HEK293 (cell line): ENCODE measurements at regions not wholly inside any gene's neighbourhood (a gene's known extent, or its start where the extent isn't known, plus 50 kb on each side); places are given as distances from the start of the nearest gene placed in this dataset.

Experiments
- CTCF ChIA-PET: fragments of 350-600 bp; formaldehyde crosslinking; extraction: SDS; loops from one replicate; lab custom pipeline; 2021; ENCODE audit warnings: antibody characterized with exemption; lab: Yijun Ruan, JAX
- POLR2A ChIA-PET: fragments of 300-600 bp; formaldehyde crosslinking; extraction: SDS; loops from one replicate; lab custom pipeline; 2020; ENCODE audit warnings: antibody characterized with exemption, inconsistent platforms; lab: Yijun Ruan, JAX
- H3K27ac ChIP-seq: fragments of 200-500 bp; sonication (Bioruptor generic); 2 replicates; pipeline ENCODE4 v1.5.1; 2014; ENCODE audit warnings: low read depth, low read length, control low read depth, inconsistent platforms; ENCODE audit errors: extremely low read depth
- H3K36me3 ChIP-seq, 2 experiments: fragments of 200-500 bp in 1 of 2; sonication (Bioruptor generic) in 1 of 2; 1 replicate in 1 of 2; 2 replicates in 1 of 2; pipeline ENCODE4 v1.5.1; 2014 to 2017; ENCODE audit warnings: inconsistent platforms in 2 of 2, low read length in 2 of 2; ENCODE audit not compliant: control insufficient read depth in 2 of 2, insufficient read depth in 1 of 2
- H3K4me1 ChIP-seq: fragments of 200-500 bp; sonication (Bioruptor generic); 2 replicates; pipeline ENCODE4 v1.5.1; 2014; ENCODE audit warnings: mild to moderate bottlenecking, low read length, inconsistent platforms; ENCODE audit not compliant: control insufficient read depth, insufficient read depth
- H3K4me3 ChIP-seq: 2 replicates; pipeline ENCODE4 v1.5.1; 2011; ENCODE audit warnings: low read depth, mild to moderate bottlenecking, control low read depth, low read length, moderate library complexity
- H3K9me3 ChIP-seq: fragments of 200-500 bp; sonication (Bioruptor generic); 2 replicates; pipeline ENCODE4 v1.5.1; 2014; ENCODE audit warnings: low read depth, low read length, inconsistent platforms; ENCODE audit not compliant: control insufficient read depth, insufficient read depth
- CTCF ChIP-seq: fragments of 450-650 bp; formaldehyde crosslinking; IDR thresholded peaks from 2 replicates; pipeline ENCODE4 v1.5.1; 2016; ENCODE audit warnings: missing biosample characterization, missing genetic modification characterization
- REPIN1 ChIP-seq: fragments of 450-650 bp; formaldehyde crosslinking; IDR thresholded peaks from 2 replicates; pipeline ENCODE4 v1.5.1; 2017; ENCODE audit warnings: missing biosample characterization, missing genetic modification characterization, low read depth
- ZBTB1 ChIP-seq: fragments of 450-650 bp; formaldehyde crosslinking; IDR thresholded peaks from 2 replicates; pipeline ENCODE4 v1.5.1; 2016; ENCODE audit warnings: missing biosample characterization, missing genetic modification characterization
- ZBTB10 ChIP-seq: fragments of 450-650 bp; formaldehyde crosslinking; IDR thresholded peaks from 2 replicates; pipeline ENCODE4 v1.5.1; 2016; ENCODE audit warnings: missing biosample characterization, missing genetic modification characterization
- ZBTB48 ChIP-seq: fragments of 450-650 bp; formaldehyde crosslinking; IDR thresholded peaks from 2 replicates; pipeline ENCODE4 v1.5.1; 2016; ENCODE audit warnings: missing biosample characterization, missing genetic modification characterization
- ZBTB49 ChIP-seq: fragments of 450-650 bp; formaldehyde crosslinking; IDR thresholded peaks from 2 replicates; pipeline ENCODE4 v1.5.1; 2016; ENCODE audit warnings: missing biosample characterization, missing genetic modification characterization, low read depth
- ZFP37 ChIP-seq: fragments of 450-650 bp; formaldehyde crosslinking; IDR thresholded peaks from 2 replicates; pipeline ENCODE4 v1.5.1; 2016; ENCODE audit warnings: missing biosample characterization, missing genetic modification characterization
- ZNF211 ChIP-seq: fragments of 450-650 bp; formaldehyde crosslinking; IDR thresholded peaks from 2 replicates; pipeline ENCODE4 v1.5.1; 2016; ENCODE audit warnings: low read depth, missing biosample characterization, missing genetic modification characterization
- ZNF416 ChIP-seq: fragments of 450-650 bp; formaldehyde crosslinking; IDR thresholded peaks from 2 replicates; pipeline ENCODE4 v1.5.1; 2016; ENCODE audit warnings: missing biosample characterization, missing genetic modification characterization
- ZNF549 ChIP-seq: fragments of 450-650 bp; IDR thresholded peaks from 2 replicates; pipeline ENCODE4 v1.5.1; 2018; ENCODE audit warnings: missing biosample characterization, missing genetic modification characterization, mild to moderate bottlenecking, inconsistent platforms, moderate library complexity
- ZNF704 ChIP-seq: fragments of 450-650 bp; formaldehyde crosslinking; IDR thresholded peaks from 2 replicates; pipeline ENCODE4 v1.5.1; 2016; ENCODE audit warnings: missing biosample characterization, missing genetic modification characterization
- ZNF76 ChIP-seq: fragments of 450-650 bp; formaldehyde crosslinking; IDR thresholded peaks from 2 replicates; pipeline ENCODE4; 2016; ENCODE audit warnings: low read depth, missing biosample characterization, missing genetic modification characterization, borderline replicate concordance
- ZNF777 ChIP-seq: fragments of 450-650 bp; formaldehyde crosslinking; IDR thresholded peaks from 2 replicates; pipeline ENCODE4 v1.5.1; 2017; ENCODE audit warnings: missing biosample characterization, missing genetic modification characterization, borderline replicate concordance
- TF ChIP-seq, protein P1 (sequence below): fragments of 450-650 bp; formaldehyde crosslinking; IDR thresholded peaks from 2 replicates; pipeline ENCODE4 v1.5.1; 2016; ENCODE audit warnings: missing biosample characterization, missing genetic modification characterization
- TF ChIP-seq, protein P2 (sequence below): fragments of 450-650 bp; formaldehyde crosslinking; optimal IDR thresholded peaks from 2 replicates; pipeline ENCODE3; 2016; ENCODE audit warnings: missing biosample characterization, mild to moderate bottlenecking, missing genetic modification characterization
- TF ChIP-seq, protein P3 (sequence below): fragments of 450-650 bp; formaldehyde crosslinking; IDR thresholded peaks from 2 replicates; pipeline ENCODE4 v1.5.1; 2016; ENCODE audit warnings: missing biosample characterization, missing genetic modification characterization
- TF ChIP-seq, protein P4 (sequence below): fragments of 450-650 bp; formaldehyde crosslinking; IDR thresholded peaks from 2 replicates; pipeline ENCODE4 v1.5.1; 2017; ENCODE audit warnings: missing biosample characterization, missing genetic modification characterization

DNA sequence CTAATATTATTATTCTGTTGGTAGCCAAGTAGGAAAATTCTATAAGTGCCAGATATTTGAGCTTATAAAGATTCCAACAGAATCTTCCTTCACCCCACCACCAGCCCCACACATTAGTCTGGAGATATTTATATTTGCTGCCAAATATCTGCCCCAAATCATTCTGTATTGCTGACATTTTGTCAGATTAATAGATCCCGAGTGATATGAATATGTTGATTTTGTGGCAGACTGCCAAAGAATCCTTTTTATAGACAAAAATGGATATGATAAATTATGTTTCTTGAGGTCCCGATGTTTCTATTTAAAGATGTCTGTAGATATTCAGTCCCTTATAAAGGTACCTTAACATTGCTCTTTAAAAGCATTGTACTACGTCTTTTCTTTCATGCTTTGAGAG, 162.2 kb upstream of the KCNJ16 start:
- Histone ChIP-seq H3K27ac (no peak overlapping the region), H3K4me3 (no peak overlapping the region), H3K9me3 (no peaks in the 10 kb centered on the region), H3K4me1 (peaks cover 7% of the 10 kb centered on the region), H3K36me3 (no peaks in the 10 kb centered on the region)
- TF ChIP-seq, protein P1, sequence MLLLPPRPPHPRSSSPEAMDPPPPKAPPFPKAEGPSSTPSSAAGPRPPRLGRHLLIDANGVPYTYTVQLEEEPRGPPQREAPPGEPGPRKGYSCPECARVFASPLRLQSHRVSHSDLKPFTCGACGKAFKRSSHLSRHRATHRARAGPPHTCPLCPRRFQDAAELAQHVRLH (tag by site-specific recombination): no peak
- TF ChIP-seq ZFP37 (tag by site-specific recombination) (no peak), REPIN1 (tag by site-specific recombination) (no peak), ZNF704 (no peak), ZBTB10 (tag by site-specific recombination) (no peak), ZBTB49 (tag by site-specific recombination) (no peak), ZNF416 (tag by site-specific recombination) (no peak), ZNF211 (no peak), ZNF76 (tag by site-specific recombination) (no peak), ZBTB1 (tag by site-specific recombination) (no peak), CTCF (no peak), ZNF549 (tag by site-specific recombination) (no peak), ZBTB48 (no peak), ZNF777 (no peak)
- TF ChIP-seq, protein P2, sequence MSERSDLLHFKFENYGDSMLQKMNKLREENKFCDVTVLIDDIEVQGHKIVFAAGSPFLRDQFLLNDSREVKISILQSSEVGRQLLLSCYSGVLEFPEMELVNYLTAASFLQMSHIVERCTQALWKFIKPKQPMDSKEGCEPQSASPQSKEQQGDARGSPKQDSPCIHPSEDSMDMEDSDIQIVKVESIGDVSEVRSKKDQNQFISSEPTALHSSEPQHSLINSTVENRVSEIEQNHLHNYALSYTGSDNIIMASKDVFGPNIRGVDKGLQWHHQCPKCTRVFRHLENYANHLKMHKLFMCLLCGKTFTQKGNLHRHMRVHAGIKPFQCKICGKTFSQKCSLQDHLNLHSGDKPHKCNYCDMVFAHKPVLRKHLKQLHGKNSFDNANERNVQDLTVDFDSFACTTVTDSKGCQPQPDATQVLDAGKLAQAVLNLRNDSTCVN (tag by site-specific recombination): no peak
- TF ChIP-seq, protein P3, sequence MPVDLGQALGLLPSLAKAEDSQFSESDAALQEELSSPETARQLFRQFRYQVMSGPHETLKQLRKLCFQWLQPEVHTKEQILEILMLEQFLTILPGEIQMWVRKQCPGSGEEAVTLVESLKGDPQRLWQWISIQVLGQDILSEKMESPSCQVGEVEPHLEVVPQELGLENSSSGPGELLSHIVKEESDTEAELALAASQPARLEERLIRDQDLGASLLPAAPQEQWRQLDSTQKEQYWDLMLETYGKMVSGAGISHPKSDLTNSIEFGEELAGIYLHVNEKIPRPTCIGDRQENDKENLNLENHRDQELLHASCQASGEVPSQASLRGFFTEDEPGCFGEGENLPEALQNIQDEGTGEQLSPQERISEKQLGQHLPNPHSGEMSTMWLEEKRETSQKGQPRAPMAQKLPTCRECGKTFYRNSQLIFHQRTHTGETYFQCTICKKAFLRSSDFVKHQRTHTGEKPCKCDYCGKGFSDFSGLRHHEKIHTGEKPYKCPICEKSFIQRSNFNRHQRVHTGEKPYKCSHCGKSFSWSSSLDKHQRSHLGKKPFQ (tag by site-specific recombination): no peak
- TF ChIP-seq, protein P4, sequence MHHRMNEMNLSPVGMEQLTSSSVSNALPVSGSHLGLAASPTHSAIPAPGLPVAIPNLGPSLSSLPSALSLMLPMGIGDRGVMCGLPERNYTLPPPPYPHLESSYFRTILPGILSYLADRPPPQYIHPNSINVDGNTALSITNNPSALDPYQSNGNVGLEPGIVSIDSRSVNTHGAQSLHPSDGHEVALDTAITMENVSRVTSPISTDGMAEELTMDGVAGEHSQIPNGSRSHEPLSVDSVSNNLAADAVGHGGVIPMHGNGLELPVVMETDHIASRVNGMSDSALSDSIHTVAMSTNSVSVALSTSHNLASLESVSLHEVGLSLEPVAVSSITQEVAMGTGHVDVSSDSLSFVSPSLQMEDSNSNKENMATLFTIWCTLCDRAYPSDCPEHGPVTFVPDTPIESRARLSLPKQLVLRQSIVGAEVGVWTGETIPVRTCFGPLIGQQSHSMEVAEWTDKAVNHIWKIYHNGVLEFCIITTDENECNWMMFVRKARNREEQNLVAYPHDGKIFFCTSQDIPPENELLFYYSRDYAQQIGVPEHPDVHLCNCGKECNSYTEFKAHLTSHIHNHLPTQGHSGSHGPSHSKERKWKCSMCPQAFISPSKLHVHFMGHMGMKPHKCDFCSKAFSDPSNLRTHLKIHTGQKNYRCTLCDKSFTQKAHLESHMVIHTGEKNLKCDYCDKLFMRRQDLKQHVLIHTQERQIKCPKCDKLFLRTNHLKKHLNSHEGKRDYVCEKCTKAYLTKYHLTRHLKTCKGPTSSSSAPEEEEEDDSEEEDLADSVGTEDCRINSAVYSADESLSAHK (tag by site-specific recombination): no peak
- ChIA-PET POLR2A (no interaction called here), CTCF (no interaction called here)
